ENCODE measurements at regions not wholly inside any gene's neighbourhood (a gene's known extent, or its start where the extent isn't known, plus 50 kb on each side); places are given as distances from the start of the nearest gene placed in this dataset.
A peak's percentile ranks its signal among the peaks of the same experiment; 100 is the strongest.

DNA sequence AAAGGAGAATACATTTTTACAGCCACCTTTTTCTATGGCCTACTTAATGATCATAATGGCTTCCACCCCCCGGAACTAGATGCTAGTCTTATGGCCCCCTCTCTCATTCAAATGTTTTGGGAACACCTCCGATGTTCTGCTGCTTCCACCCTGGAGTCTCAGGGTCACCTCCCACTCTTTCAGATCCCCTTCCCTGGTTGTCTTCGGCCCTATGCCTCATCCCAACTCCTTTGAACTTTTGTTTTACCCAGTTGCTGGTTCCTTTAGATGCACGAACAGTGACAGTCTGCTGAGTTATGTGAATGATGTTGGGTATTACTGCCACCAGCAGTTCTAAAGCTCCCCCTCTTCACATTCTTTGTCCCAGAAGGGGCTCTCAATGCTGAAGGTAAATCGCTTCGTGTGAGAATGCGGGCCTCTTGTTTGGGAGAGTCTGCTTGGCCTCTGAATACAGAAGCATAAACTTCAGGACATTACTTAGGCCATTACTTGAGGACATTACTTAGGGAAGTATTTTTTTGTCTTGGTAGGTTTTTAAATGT lies 309.1 kb downstream of the SOX4 start:
- Mint-ChIP-seq H3K27me3 (ENCODE audit: insufficient read depth) (no peaks in the 10 kb centered on the region), H3K36me3 (ENCODE audit: low read depth) (peaks cover 8% of the 10 kb centered on the region), H3K4me1 (peaks cover 68% of the 10 kb centered on the region), H3K4me3 (no peak overlapping the region), H3K27ac (peak overlapping the region; percentile 76), H3K9me3 (peaks cover 3% of the 10 kb centered on the region)
- Histone ChIP-seq H3K36me3 (ENCODE audit: control insufficient read depth, insufficient read depth, low read length) (peaks cover 23% of the 10 kb centered on the region), H3K27me3 (ENCODE audit: control insufficient read depth, insufficient read depth, low read length, poor library complexity, severe bottlenecking) (no peaks in the 10 kb centered on the region), H3K9me3 (ENCODE audit: control insufficient read depth, low read length) (no peaks in the 10 kb centered on the region), H3K27ac (ENCODE audit: low read depth, low read length) (no peak overlapping the region), H3K4me3 (ENCODE audit: low read length) (no peak overlapping the region), H3K9ac (ENCODE audit: extremely low read depth, low read length, poor library complexity, severe bottlenecking) (no peak overlapping the region), H3K4me1 (ENCODE audit: control insufficient read depth, insufficient read depth, low read length) (peaks cover 23% of the 10 kb centered on the region)
- DNase-seq = no peak
- WGBS, 2 experiments (ENCODE audit: insufficient coverage in 1 of 2, insufficient read length in 1 of 2) = 70 to 81% methylated on average over 2 to 7 of the region's 7 CpGs
- TF ChIP-seq, protein P1, sequence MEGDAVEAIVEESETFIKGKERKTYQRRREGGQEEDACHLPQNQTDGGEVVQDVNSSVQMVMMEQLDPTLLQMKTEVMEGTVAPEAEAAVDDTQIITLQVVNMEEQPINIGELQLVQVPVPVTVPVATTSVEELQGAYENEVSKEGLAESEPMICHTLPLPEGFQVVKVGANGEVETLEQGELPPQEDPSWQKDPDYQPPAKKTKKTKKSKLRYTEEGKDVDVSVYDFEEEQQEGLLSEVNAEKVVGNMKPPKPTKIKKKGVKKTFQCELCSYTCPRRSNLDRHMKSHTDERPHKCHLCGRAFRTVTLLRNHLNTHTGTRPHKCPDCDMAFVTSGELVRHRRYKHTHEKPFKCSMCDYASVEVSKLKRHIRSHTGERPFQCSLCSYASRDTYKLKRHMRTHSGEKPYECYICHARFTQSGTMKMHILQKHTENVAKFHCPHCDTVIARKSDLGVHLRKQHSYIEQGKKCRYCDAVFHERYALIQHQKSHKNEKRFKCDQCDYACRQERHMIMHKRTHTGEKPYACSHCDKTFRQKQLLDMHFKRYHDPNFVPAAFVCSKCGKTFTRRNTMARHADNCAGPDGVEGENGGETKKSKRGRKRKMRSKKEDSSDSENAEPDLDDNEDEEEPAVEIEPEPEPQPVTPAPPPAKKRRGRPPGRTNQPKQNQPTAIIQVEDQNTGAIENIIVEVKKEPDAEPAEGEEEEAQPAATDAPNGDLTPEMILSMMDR (conservative IDR thresholded peaks at IDR 0.05) = no peak

DNA sequence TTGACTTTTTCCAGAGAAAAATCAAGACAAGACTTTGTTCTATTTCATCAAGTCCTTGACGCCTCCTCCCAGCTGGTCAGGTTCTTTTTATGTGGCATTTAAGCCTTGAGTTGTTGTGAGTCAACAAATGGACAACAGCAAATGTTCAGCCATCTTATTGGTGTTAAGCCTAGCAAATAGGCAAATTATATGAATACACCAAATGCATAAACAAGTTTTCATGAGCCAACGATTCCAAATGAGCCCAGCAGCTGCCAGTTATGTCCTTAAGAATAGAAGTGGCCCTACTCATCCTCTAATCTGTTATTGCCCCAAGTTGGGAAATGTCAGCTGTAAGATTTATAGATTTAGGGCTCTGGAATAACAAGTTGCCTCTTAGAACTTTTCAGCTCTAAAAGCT lies 312.0 kb downstream of the SOX4 start:
- Histone ChIP-seq H3K4me1 (ENCODE audit: control insufficient read depth, insufficient read depth, low read length) (peaks cover 34% of the 10 kb centered on the region), H3K27ac (ENCODE audit: low read depth, low read length) (no peak overlapping the region), H3K27me3 (ENCODE audit: control insufficient read depth, insufficient read depth, low read length, poor library complexity, severe bottlenecking) (no peaks in the 10 kb centered on the region), H3K36me3 (ENCODE audit: control insufficient read depth, insufficient read depth, low read length) (peaks cover 33% of the 10 kb centered on the region), H3K9ac (ENCODE audit: extremely low read depth, low read length, poor library complexity, severe bottlenecking) (no peak overlapping the region), H3K9me3 (ENCODE audit: control insufficient read depth, low read length) (no peaks in the 10 kb centered on the region), H3K4me3 (ENCODE audit: low read length) (no peak overlapping the region)
- 89 to 100% methylated on average over 2 of the region's 2 CpGs for WGBS, 2 experiments (ENCODE audit: insufficient coverage in 1 of 2, insufficient read length in 1 of 2)
- H3K27ac Mint-ChIP-seq = no peak overlapping the region
- H3K4me1 Mint-ChIP-seq = peaks cover 67% of the 10 kb centered on the region
- TF ChIP-seq, protein P1 (conservative IDR thresholded peaks at IDR 0.05) = no peak
- H3K27me3 Mint-ChIP-seq (ENCODE audit: insufficient read depth) = no peaks in the 10 kb centered on the region
- H3K36me3 Mint-ChIP-seq (ENCODE audit: low read depth) = peaks cover 17% of the 10 kb centered on the region
- H3K9me3 Mint-ChIP-seq = no peaks in the 10 kb centered on the region
- DNase-seq = no peak
- H3K4me3 Mint-ChIP-seq = no peak overlapping the region

DNA sequence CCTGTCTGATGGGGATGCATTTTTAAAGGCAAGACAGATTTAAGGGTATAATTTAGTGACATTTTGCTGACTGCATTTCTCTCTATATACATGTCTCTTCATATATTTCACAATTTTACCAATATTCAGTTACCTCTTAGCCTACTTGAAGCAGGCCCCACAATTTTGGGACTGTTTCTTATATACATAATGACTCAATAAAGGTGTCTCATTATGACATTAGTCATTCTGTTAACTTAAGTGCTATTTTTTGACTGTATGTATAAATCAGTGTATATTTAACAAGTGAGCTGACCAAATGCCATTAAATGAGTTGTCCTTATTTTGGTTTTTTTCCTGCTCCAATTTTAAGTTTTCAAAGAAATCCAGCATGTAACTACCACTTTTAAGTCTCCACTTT lies 313.3 kb downstream of the SOX4 start:
- Mint-ChIP-seq H3K9me3 (no peaks in the 10 kb centered on the region), H3K27me3 (ENCODE audit: insufficient read depth) (no peaks in the 10 kb centered on the region), H3K4me3 (no peak overlapping the region), H3K36me3 (ENCODE audit: low read depth) (peaks cover 20% of the 10 kb centered on the region), H3K27ac (peak overlapping the region; percentile 59), H3K4me1 (peaks cover 72% of the 10 kb centered on the region)
- H3K27me3 ChIP-seq (ENCODE audit: control insufficient read depth, insufficient read depth, low read length, poor library complexity, severe bottlenecking) = no peaks in the 10 kb centered on the region
- no peak overlapping the region for H3K9ac ChIP-seq (ENCODE audit: extremely low read depth, low read length, poor library complexity, severe bottlenecking)
- TF ChIP-seq, protein P1 (conservative IDR thresholded peaks at IDR 0.05) = no peak
- H3K4me1 ChIP-seq (ENCODE audit: control insufficient read depth, insufficient read depth, low read length) = peaks cover 41% of the 10 kb centered on the region
- no peak overlapping the region for H3K4me3 ChIP-seq (ENCODE audit: low read length)
- H3K9me3 ChIP-seq (ENCODE audit: control insufficient read depth, low read length) = no peaks in the 10 kb centered on the region
- no peak for DNase-seq
- H3K36me3 ChIP-seq (ENCODE audit: control insufficient read depth, insufficient read depth, low read length) = peaks cover 42% of the 10 kb centered on the region
- H3K27ac ChIP-seq (ENCODE audit: low read depth, low read length) = no peak overlapping the region

All from endodermal cell (in vitro differentiated cells).